ENCODE measurements at regions not wholly inside any gene's neighbourhood (a gene's known extent, or its start where the extent isn't known, plus 50 kb on each side); places are given as distances from the start of the nearest gene placed in this dataset.
A peak's percentile ranks its signal among the peaks of the same experiment; 100 is the strongest.

- Histone ChIP-seq H3K9ac (ENCODE audit: low read length) (no peak overlapping the region), H3K9me3 (ENCODE audit: control insufficient read depth, insufficient read depth, low read depth, low read length) (peaks cover 12% of the 10 kb centered on the region), H3K27me3 (ENCODE audit: control insufficient read depth, insufficient read depth, low read length) (peaks cover 11% of the 10 kb centered on the region)
Observed at GRCh38 chr17:77537566-77537965, 396.8 kb downstream of the SEC14L1 start.

GRCh38 chr17:77540531-77540930 is 399.8 kb downstream of the SEC14L1 start:
- Histone ChIP-seq H3K27me3 (ENCODE audit: control insufficient read depth, insufficient read depth, low read length) (peaks cover 11% of the 10 kb centered on the region), H3K36me3 (ENCODE audit: control insufficient read depth, insufficient read depth, low read length) (no peaks in the 10 kb centered on the region), H3K4me3 (ENCODE audit: low read depth, low read length) (no peak overlapping the region), H3K9me3 (ENCODE audit: control insufficient read depth, insufficient read depth, low read depth, low read length) (peaks cover under 1% of the 10 kb centered on the region; the same call in 1 of the 2 replicates), H3K9ac (ENCODE audit: low read length) (no peak overlapping the region), H3K4me1 (ENCODE audit: control insufficient read depth, insufficient read depth, low read length) (peaks cover 26% of the 10 kb centered on the region), H3K27ac (ENCODE audit: low read depth, low read length) (no peak overlapping the region)

More at GRCh38 chr17:77537566-77537965, 396.8 kb downstream of the SEC14L1 start:
- H3K36me3 ChIP-seq (ENCODE audit: control insufficient read depth, insufficient read depth, low read length), result no peaks in the 10 kb centered on the region
- no peak overlapping the region for H3K4me3 ChIP-seq (ENCODE audit: low read depth, low read length)
- H3K4me1 ChIP-seq (ENCODE audit: control insufficient read depth, insufficient read depth, low read length), result peaks cover 20% of the 10 kb centered on the region
- H3K27ac ChIP-seq (ENCODE audit: low read depth, low read length), result no peak overlapping the region

GRCh38 chr17:77540975-77541374 is 400.2 kb downstream of the SEC14L1 start:
- peaks cover 11% of the 10 kb centered on the region for H3K27me3 ChIP-seq (ENCODE audit: control insufficient read depth, insufficient read depth, low read length)
- no peak overlapping the region for H3K27ac ChIP-seq (ENCODE audit: low read depth, low read length)
- no peak overlapping the region for H3K9ac ChIP-seq (ENCODE audit: low read length)
- no peaks in the 10 kb centered on the region for H3K36me3 ChIP-seq (ENCODE audit: control insufficient read depth, insufficient read depth, low read length)
- no peak overlapping the region for H3K4me3 ChIP-seq (ENCODE audit: low read depth, low read length)
- peaks cover 26% of the 10 kb centered on the region for H3K4me1 ChIP-seq (ENCODE audit: control insufficient read depth, insufficient read depth, low read length)
- H3K9me3 ChIP-seq (ENCODE audit: control insufficient read depth, insufficient read depth, low read depth, low read length), result peaks cover 5% of the 10 kb centered on the region; the same call in 1 of the 2 replicates

GRCh38 chr17:77542011-77542410 is 401.2 kb downstream of the SEC14L1 start:
- H3K4me1 ChIP-seq (ENCODE audit: control insufficient read depth, insufficient read depth, low read length), result peaks cover 31% of the 10 kb centered on the region
- H3K9me3 ChIP-seq (ENCODE audit: control insufficient read depth, insufficient read depth, low read depth, low read length), result peaks cover 6% of the 10 kb centered on the region; the same call in 1 of the 2 replicates
- no peak overlapping the region for H3K9ac ChIP-seq (ENCODE audit: low read length)
- H3K27me3 ChIP-seq (ENCODE audit: control insufficient read depth, insufficient read depth, low read length), result peaks cover 11% of the 10 kb centered on the region
- H3K36me3 ChIP-seq (ENCODE audit: control insufficient read depth, insufficient read depth, low read length), result no peaks in the 10 kb centered on the region
- no peak overlapping the region for H3K27ac ChIP-seq (ENCODE audit: low read depth, low read length)
- no peak overlapping the region for H3K4me3 ChIP-seq (ENCODE audit: low read depth, low read length)

- H3K4me3 ChIP-seq (ENCODE audit: low read depth, low read length), result no peak overlapping the region
- no peaks in the 10 kb centered on the region for H3K36me3 ChIP-seq (ENCODE audit: control insufficient read depth, insufficient read depth, low read length)
- no peak overlapping the region for H3K9ac ChIP-seq (ENCODE audit: low read length)
- H3K27me3 ChIP-seq (ENCODE audit: control insufficient read depth, insufficient read depth, low read length), result peaks cover 11% of the 10 kb centered on the region
- no peak overlapping the region for H3K27ac ChIP-seq (ENCODE audit: low read depth, low read length)
- H3K9me3 ChIP-seq (ENCODE audit: control insufficient read depth, insufficient read depth, low read depth, low read length), result peaks cover 6% of the 10 kb centered on the region; the same call in 1 of the 2 replicates
- peaks cover 33% of the 10 kb centered on the region for H3K4me1 ChIP-seq (ENCODE audit: control insufficient read depth, insufficient read depth, low read length)
Observed at GRCh38 chr17:77542551-77543490, 402.1 kb downstream of the SEC14L1 start.

GRCh38 chr17:77543801-77544200 is 403.0 kb downstream of the SEC14L1 start:
- peaks cover 6% of the 10 kb centered on the region; the same call in 1 of the 2 replicates for H3K9me3 ChIP-seq (ENCODE audit: control insufficient read depth, insufficient read depth, low read depth, low read length)

GRCh38 chr17:77544347-77545110 is 403.8 kb downstream of the SEC14L1 start:
- peaks cover 11% of the 10 kb centered on the region for H3K27me3 ChIP-seq (ENCODE audit: control insufficient read depth, insufficient read depth, low read length)

More at GRCh38 chr17:77543801-77544200, 403.0 kb downstream of the SEC14L1 start:
- Histone ChIP-seq H3K27ac (ENCODE audit: low read depth, low read length) (no peak overlapping the region), H3K4me3 (ENCODE audit: low read depth, low read length) (no peak overlapping the region), H3K27me3 (ENCODE audit: control insufficient read depth, insufficient read depth, low read length) (peaks cover 11% of the 10 kb centered on the region), H3K9ac (ENCODE audit: low read length) (no peak overlapping the region), H3K4me1 (ENCODE audit: control insufficient read depth, insufficient read depth, low read length) (peaks cover 42% of the 10 kb centered on the region), H3K36me3 (ENCODE audit: control insufficient read depth, insufficient read depth, low read length) (no peaks in the 10 kb centered on the region)

GRCh38 chr17:77546772-77547241 is 406.0 kb downstream of the SEC14L1 start:
- Histone ChIP-seq H3K9me3 (ENCODE audit: control insufficient read depth, insufficient read depth, low read depth, low read length) (peaks cover 6% of the 10 kb centered on the region; the same call in 1 of the 2 replicates), H3K9ac (ENCODE audit: low read length) (no peak overlapping the region), H3K36me3 (ENCODE audit: control insufficient read depth, insufficient read depth, low read length) (no peaks in the 10 kb centered on the region), H3K4me3 (ENCODE audit: low read depth, low read length) (peak overlapping the region; percentile 44), H3K27ac (ENCODE audit: low read depth, low read length) (no peak overlapping the region), H3K27me3 (ENCODE audit: control insufficient read depth, insufficient read depth, low read length) (no peaks in the 10 kb centered on the region), H3K4me1 (ENCODE audit: control insufficient read depth, insufficient read depth, low read length) (peaks cover 31% of the 10 kb centered on the region)

More at GRCh38 chr17:77544347-77545110, 403.8 kb downstream of the SEC14L1 start:
- H3K9me3 ChIP-seq (ENCODE audit: control insufficient read depth, insufficient read depth, low read depth, low read length), result peaks cover 6% of the 10 kb centered on the region; the same call in 1 of the 2 replicates
- H3K36me3 ChIP-seq (ENCODE audit: control insufficient read depth, insufficient read depth, low read length), result no peaks in the 10 kb centered on the region
- no peak overlapping the region for H3K9ac ChIP-seq (ENCODE audit: low read length)
- peaks cover 44% of the 10 kb centered on the region for H3K4me1 ChIP-seq (ENCODE audit: control insufficient read depth, insufficient read depth, low read length)
- H3K4me3 ChIP-seq (ENCODE audit: low read depth, low read length), result no peak overlapping the region
- H3K27ac ChIP-seq (ENCODE audit: low read depth, low read length), result no peak overlapping the region

- Histone ChIP-seq H3K4me1 (ENCODE audit: control insufficient read depth, insufficient read depth, low read length) (peaks cover 20% of the 10 kb centered on the region), H3K36me3 (ENCODE audit: control insufficient read depth, insufficient read depth, low read length) (no peaks in the 10 kb centered on the region), H3K9ac (ENCODE audit: low read length) (no peak overlapping the region), H3K9me3 (ENCODE audit: control insufficient read depth, insufficient read depth, low read depth, low read length) (peaks cover 6% of the 10 kb centered on the region; the same call in 1 of the 2 replicates), H3K4me3 (ENCODE audit: low read depth, low read length) (no peak overlapping the region), H3K27me3 (ENCODE audit: control insufficient read depth, insufficient read depth, low read length) (no peaks in the 10 kb centered on the region), H3K27ac (ENCODE audit: low read depth, low read length) (no peak overlapping the region)
Observed at GRCh38 chr17:77548967-77549366, 408.2 kb downstream of the SEC14L1 start.

GRCh38 chr17:77549726-77550366 is 408.7 kb upstream of the TNRC6C start:
- H3K27ac ChIP-seq (ENCODE audit: low read depth, low read length), result no peak overlapping the region
- H3K4me1 ChIP-seq (ENCODE audit: control insufficient read depth, insufficient read depth, low read length), result peaks cover 17% of the 10 kb centered on the region
- H3K4me3 ChIP-seq (ENCODE audit: low read depth, low read length), result no peak overlapping the region

More at GRCh38 chr17:77549726-77550366, 408.7 kb upstream of the TNRC6C start:
- Histone ChIP-seq H3K27me3 (ENCODE audit: control insufficient read depth, insufficient read depth, low read length) (no peaks in the 10 kb centered on the region), H3K36me3 (ENCODE audit: control insufficient read depth, insufficient read depth, low read length) (no peaks in the 10 kb centered on the region), H3K9me3 (ENCODE audit: control insufficient read depth, insufficient read depth, low read depth, low read length) (peaks cover 6% of the 10 kb centered on the region; the same call in 1 of the 2 replicates), H3K9ac (ENCODE audit: low read length) (no peak overlapping the region)
